ENCODE measurements at regions not wholly inside any gene's neighbourhood (a gene's known extent, or its start where the extent isn't known, plus 50 kb on each side); places are given as distances from the start of the nearest gene placed in this dataset.

DNA sequence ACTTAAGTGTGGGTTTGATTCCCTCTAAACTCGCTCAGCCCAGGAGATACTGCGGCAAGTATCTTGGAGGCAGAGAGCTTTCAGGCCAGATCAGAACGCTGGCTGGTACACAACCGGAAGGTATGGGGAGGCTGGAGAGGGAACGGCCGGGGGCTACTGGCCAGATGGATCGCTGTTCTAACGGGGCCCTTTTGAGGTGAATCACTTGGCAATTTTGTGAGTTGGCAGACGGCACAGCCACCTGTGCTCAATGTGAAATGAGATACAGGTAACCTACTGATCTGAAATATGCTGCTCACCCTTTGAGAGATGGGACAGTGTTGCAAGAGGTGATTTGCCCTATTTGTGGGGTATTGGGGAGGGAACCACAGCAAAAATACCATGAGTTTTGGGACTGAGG is 622.9 kb upstream of the RBFOX1 start:
- TF ChIP-seq, protein P1, sequence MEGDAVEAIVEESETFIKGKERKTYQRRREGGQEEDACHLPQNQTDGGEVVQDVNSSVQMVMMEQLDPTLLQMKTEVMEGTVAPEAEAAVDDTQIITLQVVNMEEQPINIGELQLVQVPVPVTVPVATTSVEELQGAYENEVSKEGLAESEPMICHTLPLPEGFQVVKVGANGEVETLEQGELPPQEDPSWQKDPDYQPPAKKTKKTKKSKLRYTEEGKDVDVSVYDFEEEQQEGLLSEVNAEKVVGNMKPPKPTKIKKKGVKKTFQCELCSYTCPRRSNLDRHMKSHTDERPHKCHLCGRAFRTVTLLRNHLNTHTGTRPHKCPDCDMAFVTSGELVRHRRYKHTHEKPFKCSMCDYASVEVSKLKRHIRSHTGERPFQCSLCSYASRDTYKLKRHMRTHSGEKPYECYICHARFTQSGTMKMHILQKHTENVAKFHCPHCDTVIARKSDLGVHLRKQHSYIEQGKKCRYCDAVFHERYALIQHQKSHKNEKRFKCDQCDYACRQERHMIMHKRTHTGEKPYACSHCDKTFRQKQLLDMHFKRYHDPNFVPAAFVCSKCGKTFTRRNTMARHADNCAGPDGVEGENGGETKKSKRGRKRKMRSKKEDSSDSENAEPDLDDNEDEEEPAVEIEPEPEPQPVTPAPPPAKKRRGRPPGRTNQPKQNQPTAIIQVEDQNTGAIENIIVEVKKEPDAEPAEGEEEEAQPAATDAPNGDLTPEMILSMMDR (IDR thresholded peaks at IDR 0.05): no peak
- TF ChIP-seq POLR2A (IDR thresholded peaks at IDR 0.05) (no peak), POLR2AphosphoS5 (IDR thresholded peaks at IDR 0.05) (no peak), EP300 (IDR thresholded peaks at IDR 0.05; ENCODE audit: low read depth) (no peak)

All from transverse colon (tissue), 4 donors.